NCI-H1105 treated with DMSO at 0.1 percent for 48 hours (cell line): ENCODE measurements at regions not wholly inside any gene's neighbourhood (a gene's known extent, or its start where the extent isn't known, plus 50 kb on each side); places are given as distances from the start of the nearest gene placed in this dataset.
"Not testable (repeated sequence)": the region's sequence is repeated elsewhere in the genome, so short reads cannot be mapped to it uniquely, and the experiment has no call there.

Source experiments
- DNase-seq: peaks from one replicate; lab custom pipeline; 2025; lab: John Stamatoyannopoulos, UW

GRCh38 chr18:28781616-28782362 is 604.9 kb upstream of the CDH2 start:
- DNase-seq: no peak

DNA sequence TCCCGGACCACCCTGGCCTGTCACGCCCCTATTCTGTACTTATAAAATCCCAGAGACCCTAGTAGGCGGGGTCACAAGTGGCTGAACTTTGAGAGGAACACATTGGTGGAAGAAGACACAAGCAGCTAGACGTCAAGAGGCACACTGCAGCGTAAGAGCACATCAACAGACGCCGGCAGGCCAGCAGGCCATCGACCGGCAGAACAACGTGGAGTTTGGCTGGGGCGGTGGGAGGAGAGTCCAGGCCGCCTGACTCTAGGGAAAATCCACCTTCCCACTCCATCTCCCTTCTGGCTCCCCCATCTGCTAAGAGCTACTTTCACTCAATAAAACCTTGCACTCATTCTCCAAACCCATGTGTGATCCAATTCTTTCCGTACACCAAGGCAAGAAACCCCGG is 601.8 kb upstream of the CDH2 start:
- DNase-seq: no peak

DNA sequence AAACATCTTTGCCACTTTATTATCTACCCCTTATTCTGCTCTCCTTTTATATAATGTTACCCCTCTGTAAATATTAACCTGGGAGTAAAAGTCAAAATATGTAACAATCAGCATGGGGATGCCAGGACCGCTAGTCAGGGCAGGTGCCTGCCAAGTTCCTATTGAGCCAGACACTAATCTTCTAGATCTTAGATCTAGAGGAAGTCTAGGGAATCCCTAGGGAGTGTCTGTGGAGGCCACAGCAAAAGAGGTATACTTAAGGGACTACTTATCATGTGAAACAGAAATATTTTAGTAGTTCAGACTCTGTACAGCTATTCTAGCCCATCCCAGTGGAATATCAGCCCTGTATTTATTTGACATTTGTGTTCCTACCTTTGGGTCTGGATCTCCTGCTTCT is 600.8 kb upstream of the CDH2 start:
- no peak for DNase-seq

DNA sequence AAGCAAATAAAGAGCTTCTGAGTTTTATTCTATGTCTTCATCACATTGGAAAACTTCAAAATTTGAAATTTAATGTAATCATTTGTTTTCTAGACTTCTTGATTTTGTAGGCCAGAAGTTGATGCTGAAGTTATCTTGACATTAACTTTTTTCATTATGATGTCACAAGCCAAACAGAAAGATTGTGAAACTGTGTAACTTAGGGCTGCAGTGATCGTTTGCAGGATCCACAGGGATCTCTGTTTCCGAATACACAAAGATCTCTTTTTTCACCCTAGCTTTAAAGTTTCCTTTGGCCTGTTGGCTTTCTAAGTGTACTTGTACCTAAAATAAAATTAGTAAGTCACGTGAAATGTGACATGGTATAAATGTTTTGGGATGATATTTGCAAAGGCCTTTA is 594.9 kb upstream of the CDH2 start:
- DNase-seq: no peak

DNA sequence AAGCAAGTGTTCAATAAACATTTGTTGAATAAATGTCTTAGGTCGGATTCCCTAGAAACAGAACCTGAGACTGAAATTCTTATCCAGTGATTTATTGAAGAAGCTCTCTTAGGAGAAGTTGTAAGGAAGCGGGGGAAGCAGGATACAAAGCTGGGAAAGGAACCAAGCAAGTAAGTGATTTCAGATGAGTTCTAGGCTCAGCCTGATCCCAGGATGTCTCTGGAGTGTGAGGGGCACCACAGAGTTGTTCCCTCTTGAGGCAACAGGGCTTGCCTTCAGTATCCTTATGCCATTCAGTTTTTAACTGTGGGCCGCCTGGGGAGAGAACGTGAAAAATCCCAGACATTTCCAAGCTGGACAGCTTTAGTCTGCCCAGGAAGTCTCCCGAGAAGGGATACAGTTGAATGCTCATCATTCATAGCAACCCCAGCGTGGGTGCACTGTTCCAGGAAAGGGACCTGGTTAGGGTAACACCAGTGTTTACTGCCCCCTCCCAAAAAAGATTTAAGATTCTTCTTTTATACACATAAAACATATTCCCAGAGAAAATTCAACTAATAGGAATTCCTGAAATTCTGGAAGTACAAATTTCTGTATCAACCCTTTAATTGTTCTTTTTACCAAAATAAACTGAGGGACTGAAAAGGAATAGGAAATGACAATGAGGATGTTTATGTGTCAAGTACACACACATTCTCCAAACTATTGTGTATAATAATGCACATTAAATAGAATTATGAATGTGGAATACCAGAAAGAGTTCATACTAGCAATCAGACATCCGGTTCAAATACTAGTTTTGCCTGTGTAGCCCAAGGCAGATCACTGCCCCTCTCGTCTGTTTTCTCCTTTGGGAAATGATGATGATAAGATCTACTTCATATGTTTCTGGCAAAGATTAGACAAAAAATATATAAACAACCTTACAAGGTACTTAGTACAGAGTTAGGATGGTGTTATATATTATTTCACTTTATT is 592.1 kb upstream of the CDH2 start:
- DNase-seq: no peak

DNA sequence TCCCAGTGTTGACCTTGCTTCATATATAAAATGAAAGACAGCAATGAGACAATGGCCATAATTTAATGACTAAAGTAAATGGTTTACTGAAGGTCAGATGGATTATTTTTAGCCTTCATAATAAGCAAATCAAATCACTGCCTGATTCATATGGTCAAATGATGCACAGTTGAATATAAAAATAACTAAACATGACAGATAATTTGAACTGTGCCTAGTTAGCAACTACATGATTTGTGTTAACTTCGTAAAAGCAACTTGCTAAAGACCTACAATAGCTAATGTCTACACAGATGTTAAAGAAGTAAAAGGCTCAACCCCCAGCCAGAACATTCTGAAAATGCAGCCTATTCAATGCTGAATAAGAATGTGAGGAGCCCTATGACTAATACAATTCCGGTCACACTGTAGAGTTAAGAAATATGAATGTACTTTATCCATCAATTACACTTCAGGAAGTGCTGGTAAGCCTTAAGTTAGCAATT is 590.8 kb upstream of the CDH2 start:
- DNase-seq: no peak

- DNase-seq: no peak
Measured at GRCh38 chr18:28767201-28767600, 590.3 kb upstream of the CDH2 start.

- no peak for DNase-seq
Measured at GRCh38 chr18:28766721-28767120, 589.8 kb upstream of the CDH2 start.

GRCh38 chr18:28766027-28766426 is 589.1 kb upstream of the CDH2 start:
- no peak for DNase-seq

DNA sequence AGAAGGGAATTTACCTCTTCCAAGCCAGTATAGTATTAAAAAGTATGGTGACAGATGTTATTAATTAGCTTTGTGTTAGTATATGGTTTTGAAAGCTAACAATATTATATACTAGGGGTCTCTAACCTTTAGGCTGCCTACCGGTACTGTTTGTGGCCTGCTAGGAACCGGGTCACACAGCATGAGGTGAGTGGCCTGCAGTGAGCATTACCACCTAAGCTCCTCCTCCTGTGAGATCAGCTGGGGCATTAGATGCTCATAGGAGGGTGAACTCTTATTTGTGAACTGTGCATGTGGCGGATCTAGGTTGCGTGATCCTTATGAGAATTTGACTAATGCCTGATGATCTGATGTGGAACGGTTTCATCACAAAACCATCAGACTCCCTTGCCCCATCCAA is 583.4 kb upstream of the CDH2 start:
- DNase-seq: no peak

DNA sequence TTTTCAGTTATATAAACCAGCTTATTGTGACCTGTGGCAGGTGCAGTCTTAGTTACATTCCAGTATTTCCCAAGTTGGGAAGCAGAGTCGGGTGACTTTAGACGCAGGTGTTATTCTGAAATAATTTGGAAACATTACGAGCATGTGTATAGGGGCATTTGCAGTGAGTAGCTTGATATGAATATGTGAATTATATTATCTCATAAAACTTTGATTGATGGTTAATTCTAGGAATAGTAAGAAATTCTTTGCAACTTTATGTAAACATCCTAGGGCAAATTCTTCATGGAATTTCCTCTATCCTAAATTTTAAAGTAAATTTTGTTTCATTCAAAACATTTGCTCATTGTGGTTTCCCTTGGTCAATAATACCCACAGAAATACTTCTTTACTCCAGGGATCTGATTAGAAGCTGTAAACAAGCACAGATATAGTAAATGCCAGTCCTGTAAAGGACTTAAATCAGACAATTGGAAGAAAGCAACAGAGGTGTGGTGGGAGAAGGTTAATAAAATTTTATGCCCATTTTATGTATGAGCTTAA is 580.6 kb upstream of the CDH2 start:
- DNase-seq: no peak

- DNase-seq: no peak
Measured at GRCh38 chr18:28743115-28743514, 566.2 kb upstream of the CDH2 start.

DNA sequence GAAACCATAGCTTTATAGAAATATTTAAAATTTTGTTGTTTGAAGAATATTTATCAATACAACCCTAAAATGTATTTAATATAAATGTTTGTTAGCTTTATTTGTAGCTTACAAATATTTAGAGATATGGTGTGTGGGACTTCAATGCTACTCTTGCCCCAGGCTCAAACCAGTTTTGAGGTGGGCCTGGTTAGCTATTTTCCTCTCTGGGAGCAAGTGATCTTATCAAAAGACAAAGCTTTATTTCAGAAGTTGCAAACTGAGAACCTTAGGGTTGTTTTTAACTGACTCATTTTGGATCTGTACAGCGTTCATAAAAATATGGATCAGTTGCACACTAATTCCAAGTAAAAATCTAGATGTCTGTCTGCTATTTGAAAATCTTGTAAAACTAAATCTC is 563.6 kb upstream of the CDH2 start:
- no peak for DNase-seq

DNA sequence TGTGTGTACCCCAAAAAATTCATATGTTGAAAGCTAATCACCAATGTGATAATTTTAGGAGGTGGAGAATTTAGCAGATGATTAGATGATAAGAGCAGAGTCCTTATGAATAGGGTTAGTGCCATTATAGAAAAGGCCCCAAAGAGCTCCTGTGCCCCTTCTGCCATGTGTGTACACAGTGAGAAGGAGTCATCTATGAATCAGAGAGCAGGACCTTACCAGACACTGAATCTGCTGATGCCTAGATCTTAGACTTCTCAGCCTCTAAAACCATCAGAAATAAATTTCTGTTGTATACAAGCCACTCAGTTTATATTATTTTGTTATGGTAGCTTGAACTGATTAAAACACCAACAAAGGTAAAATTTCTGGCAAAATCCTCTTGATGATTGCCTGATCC is 560.0 kb upstream of the CDH2 start:
- no peak for DNase-seq

DNA sequence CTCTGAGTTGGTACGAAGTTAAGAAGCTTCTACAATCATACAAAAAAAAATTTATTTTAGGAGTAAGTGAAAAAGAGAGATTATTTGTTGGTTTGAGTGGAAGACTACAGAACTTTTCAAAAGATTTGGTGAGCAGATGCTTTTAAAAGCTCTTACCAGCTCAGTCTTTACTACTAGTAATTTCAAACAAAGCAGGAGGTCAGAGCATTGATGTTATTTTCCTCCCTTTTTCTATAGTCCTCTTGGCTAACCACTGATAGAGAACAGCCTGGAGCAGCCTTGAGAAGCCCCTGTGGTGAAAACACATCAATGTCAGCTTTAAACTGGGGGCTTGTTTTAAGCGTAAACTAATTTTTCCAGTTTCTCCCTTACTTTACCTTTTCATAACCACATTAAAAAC is 559.3 kb upstream of the CDH2 start:
- DNase-seq: no peak

DNA sequence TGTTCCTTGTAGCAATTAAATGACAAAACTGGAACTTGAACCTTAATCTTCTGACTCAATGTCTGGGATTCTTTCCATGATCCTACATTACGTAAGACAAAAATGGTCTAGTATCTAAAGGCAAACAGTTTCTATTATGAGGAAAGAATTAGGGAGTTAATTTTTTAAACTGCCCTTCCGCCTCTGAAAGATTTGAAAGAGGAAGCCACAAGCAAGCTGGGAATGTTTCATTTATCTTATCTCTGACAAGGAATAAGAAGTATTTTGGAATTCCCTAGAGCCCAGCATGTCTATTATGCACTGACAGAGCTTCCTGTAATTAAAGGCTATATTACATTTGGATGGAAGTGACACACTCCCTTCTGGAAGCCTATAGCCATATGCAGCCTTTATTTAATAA is 558.8 kb upstream of the CDH2 start:
- DNase-seq: no peak

DNA sequence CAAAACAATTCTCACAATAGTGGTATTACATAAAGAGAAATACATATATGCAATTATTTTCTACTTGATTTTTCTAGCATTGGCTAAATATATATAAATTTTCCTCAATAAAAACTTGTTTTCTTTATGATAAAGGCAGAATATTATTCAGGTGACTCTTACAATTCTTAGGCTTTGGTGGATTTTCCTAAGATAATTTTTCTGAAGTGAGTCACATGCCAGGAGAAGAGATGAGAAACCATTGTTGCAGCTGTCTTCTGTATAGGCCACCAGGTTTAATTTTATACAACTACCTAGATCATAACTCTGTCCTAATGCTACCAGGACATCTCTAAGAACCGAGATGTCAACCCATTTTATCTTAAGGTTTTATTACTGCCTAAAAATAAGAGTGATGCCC is 552.4 kb upstream of the CDH2 start:
- DNase-seq: no peak

DNA sequence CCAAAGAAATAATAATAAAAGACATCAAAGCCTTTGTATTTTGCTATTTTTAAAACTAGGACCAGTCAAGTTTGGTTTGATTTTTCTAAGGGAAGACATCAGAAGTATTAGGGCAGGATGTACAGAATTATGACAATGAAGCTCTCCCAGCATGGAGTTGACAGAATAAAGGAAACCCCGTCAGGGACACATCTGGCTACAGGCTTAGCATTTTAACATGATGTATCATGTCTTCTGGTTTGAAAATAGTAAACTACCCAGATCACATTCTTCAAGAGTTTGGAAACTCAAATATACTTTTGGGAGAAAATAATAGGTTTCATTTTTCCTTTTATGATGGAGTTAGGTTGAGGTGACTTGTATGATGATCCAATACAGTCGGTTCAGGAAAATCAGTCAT is 552.0 kb upstream of the CDH2 start:
- no peak for DNase-seq

DNA sequence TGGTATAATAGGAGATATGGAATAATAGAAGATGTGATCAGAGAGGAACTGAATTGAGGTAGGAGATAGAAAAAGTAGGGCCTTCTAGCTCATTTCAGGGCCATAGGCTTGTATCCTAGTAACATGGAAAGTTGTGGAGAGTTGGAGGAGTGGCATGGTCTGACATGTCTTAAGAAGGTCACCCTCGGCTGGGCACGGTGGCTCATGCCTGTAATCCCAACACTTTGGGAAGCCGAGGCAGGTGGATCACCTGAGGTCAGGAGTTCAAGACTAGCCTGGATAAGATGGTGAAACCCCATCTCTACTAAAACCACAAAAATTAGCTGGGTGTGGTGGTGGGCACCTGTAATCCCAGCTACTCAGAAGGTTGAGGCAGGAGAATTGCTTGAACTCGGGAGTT is 550.3 kb upstream of the CDH2 start:
- DNase-seq: not testable (repeated sequence)

DNA sequence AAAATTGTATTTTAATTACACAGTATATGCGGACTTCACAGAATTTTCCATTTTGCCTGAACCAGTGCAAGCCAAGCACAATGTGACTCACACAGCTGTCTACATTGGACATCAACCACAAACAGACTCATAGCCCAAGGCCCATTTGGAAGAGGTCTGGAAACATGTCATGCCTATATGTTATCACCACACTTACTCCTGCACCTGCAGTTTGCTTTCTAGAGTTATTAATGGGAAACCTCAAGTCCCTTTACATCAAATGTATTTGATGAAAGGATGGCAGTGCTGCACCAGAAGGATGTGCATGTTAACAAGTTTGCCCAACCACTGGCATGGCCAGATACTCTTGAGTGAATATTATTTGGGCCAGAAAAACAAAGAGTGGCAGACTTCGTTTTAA is 548.9 kb upstream of the CDH2 start:
- no peak for DNase-seq

DNA sequence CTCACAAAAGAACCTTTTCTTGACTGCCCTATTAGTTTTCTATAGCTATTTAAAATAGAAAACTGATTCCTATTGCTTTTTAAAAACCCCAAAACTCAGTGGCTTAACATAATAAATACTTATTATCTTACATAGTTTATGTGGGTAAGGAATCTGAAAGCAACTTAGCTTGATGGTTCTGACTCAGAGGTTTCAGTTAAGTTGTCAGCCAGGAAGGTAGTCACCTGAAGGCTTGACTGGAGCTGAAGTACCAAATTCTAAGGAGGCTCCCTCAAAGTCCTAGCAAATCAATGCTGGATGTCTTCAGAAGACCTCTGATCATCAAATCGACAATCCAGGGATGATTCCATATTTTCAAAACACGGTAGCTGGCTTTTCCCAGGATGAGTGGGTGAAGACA is 546.6 kb upstream of the CDH2 start:
- DNase-seq: no peak

DNA sequence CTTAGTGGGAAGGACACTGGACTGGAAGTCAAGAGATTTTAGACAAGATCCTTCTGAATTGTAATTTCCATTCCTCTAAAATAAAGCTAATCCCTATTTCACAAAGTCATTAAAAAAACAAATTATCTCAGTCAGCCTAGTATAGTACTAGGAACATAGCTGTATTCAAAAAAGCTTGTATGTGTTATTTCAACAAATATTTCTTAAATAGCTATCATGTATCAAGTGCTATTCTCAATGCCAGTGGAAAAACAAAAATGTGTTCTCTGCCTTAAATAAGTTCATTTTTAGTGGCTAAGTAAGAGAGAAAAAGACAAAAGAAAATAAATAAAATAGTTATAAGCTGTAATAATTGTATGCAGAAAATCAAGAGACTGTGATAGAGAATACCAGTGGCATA is 541.8 kb upstream of the CDH2 start:
- no peak for DNase-seq

GRCh38 chr18:28716338-28716737 is 539.4 kb upstream of the CDH2 start:
- DNase-seq: no peak
